SH-SY5Y (cell line): ENCODE measurements at regions not wholly inside any gene's neighbourhood (a gene's known extent, or its start where the extent isn't known, plus 50 kb on each side); places are given as distances from the start of the nearest gene placed in this dataset.
A peak's percentile ranks its signal among the peaks of the same experiment; 100 is the strongest.

Experiments
- GATA2 ChIP-seq: IDR thresholded peaks from 2 replicates; pipeline ENCODE4 v1.6.1; 2011; ENCODE audit warnings: mild to moderate bottlenecking, low read depth, low read length
- GATA3 ChIP-seq: IDR thresholded peaks from 2 replicates; pipeline ENCODE4 v1.6.1; 2011; ENCODE audit warnings: low read depth, mild to moderate bottlenecking, low read length, moderate library complexity

GRCh38 chr1:81592233-81592632 is 208.5 kb upstream of the ADGRL2 start:
- TF ChIP-seq GATA2 (peak; percentile 61; the same call in 1 of the 2 replicates), GATA3 (peak; percentile 55)
